RWPE1 (cell line): ENCODE measurements at regions not wholly inside any gene's neighbourhood (a gene's known extent, or its start where the extent isn't known, plus 50 kb on each side); places are given as distances from the start of the nearest gene placed in this dataset.

Experiments used
- CTCF ChIA-PET: fragments of 350-600 bp; sonication (Branson Sonifier 250); formaldehyde crosslinking; extraction: SDS; loops from one replicate; lab custom pipeline; 2021; lab: Yijun Ruan, JAX
- POLR2A ChIA-PET: fragments of 400-600 bp; formaldehyde crosslinking; extraction: SDS; loops from one replicate; lab custom pipeline; 2020; ENCODE audit warnings: antibody characterized with exemption; ENCODE audit not compliant: low non-redundant PET; lab: Yijun Ruan, JAX
- DNase-seq: peaks from one replicate; pipeline ENCODE4 v3.0.0; 2012; ENCODE audit warnings: low spot score
- H3K27ac ChIP-seq: fragments of 450-650 bp; 2 replicates; pipeline ENCODE4 v1.5.1; 2017
- CTCF ChIP-seq: fragments of 450-650 bp; conservative IDR thresholded peaks from 2 replicates; pipeline ENCODE4 v1.5.1; 2017; ENCODE audit warnings: low read depth, mild to moderate bottlenecking

- POLR2A ChIA-PET, result no interaction called here
- no peak for TF ChIP-seq CTCF
- DNase-seq, result peak; percentile 15
- no peak overlapping the region for H3K27ac ChIP-seq
- CTCF ChIA-PET, result no interaction called here
These were observed 144.1 kb downstream of the RPAP3 start for GRCh38 chr12:47561746-47562145.

GRCh38 chr12:47560415-47560814, 145.4 kb downstream of the RPAP3 start:
- no peak for DNase-seq
- ChIA-PET CTCF (interaction anchor here (0.6 kb wide), 2 partner anchors 180 to 303 kb away, joined by 3 to 4 read pairs; no protein-coding TSS in a partner anchor), POLR2A (no interaction called here)
- no peak for TF ChIP-seq CTCF
- no peak overlapping the region for H3K27ac ChIP-seq

- POLR2A ChIA-PET, result no interaction called here
- H3K27ac ChIP-seq, result no peak overlapping the region
- DNase-seq, result no peak
- CTCF ChIA-PET, result no interaction called here
- no peak for TF ChIP-seq CTCF
These were observed 147.0 kb downstream of the RPAP3 start for GRCh38 chr12:47558625-47559345.

GRCh38 chr12:47557386-47557785, 148.4 kb downstream of the RPAP3 start:
- ChIA-PET POLR2A (no interaction called here), CTCF (no interaction called here)
- no peak overlapping the region for H3K27ac ChIP-seq
- DNase-seq, result no peak
- TF ChIP-seq CTCF, result no peak

GRCh38 chr12:47556261-47557030, 149.4 kb downstream of the RPAP3 start:
- no peak for TF ChIP-seq CTCF
- POLR2A ChIA-PET, result no interaction called here
- no peak for DNase-seq
- CTCF ChIA-PET, result no interaction called here
- no peak overlapping the region for H3K27ac ChIP-seq

- H3K27ac ChIP-seq, result no peak overlapping the region
- ChIA-PET CTCF (no interaction called here), POLR2A (no interaction called here)
- no peak for TF ChIP-seq CTCF
- no peak for DNase-seq
These were observed 151.7 kb downstream of the RPAP3 start for GRCh38 chr12:47554046-47554653.
